A673 (cell line): ENCODE measurements at regions not wholly inside any gene's neighbourhood (a gene's known extent, or its start where the extent isn't known, plus 50 kb on each side); places are given as distances from the start of the nearest gene placed in this dataset.

ENCODE experiments used
- EZH2 ChIP-seq: fragments of 200-600 bp; sonication (generic); IDR thresholded peaks from 2 replicates; pipeline ENCODE4 v1.6.1; 2017; ENCODE audit warnings: borderline replicate concordance, low read depth, mild to moderate bottlenecking, mixed read lengths, antibody characterized with exemption, low read length; ENCODE audit not compliant: poor library complexity, severe bottlenecking
- TF ChIP-seq, protein P1 (sequence below): fragments of 300-800, 200-600 bp; sonication (generic); conservative IDR thresholded peaks from 2 replicates; pipeline ENCODE4 v1.5.1; 2017; ENCODE audit warnings: low read depth, mild to moderate bottlenecking, antibody characterized with exemption, low read length, moderate library complexity, mixed read lengths

GRCh38 chr3:152696962-152697361 is 138.0 kb upstream of the P2RY1 start:
- TF ChIP-seq, protein P1, sequence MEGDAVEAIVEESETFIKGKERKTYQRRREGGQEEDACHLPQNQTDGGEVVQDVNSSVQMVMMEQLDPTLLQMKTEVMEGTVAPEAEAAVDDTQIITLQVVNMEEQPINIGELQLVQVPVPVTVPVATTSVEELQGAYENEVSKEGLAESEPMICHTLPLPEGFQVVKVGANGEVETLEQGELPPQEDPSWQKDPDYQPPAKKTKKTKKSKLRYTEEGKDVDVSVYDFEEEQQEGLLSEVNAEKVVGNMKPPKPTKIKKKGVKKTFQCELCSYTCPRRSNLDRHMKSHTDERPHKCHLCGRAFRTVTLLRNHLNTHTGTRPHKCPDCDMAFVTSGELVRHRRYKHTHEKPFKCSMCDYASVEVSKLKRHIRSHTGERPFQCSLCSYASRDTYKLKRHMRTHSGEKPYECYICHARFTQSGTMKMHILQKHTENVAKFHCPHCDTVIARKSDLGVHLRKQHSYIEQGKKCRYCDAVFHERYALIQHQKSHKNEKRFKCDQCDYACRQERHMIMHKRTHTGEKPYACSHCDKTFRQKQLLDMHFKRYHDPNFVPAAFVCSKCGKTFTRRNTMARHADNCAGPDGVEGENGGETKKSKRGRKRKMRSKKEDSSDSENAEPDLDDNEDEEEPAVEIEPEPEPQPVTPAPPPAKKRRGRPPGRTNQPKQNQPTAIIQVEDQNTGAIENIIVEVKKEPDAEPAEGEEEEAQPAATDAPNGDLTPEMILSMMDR: no peak
- no peak for TF ChIP-seq EZH2
